Activated CD8-positive, alpha-beta T cell treated with anti-CD3 and anti-CD28 coated beads for 36 hours (primary cell): ENCODE measurements at regions not wholly inside any gene's neighbourhood (a gene's known extent, or its start where the extent isn't known, plus 50 kb on each side); places are given as distances from the start of the nearest gene placed in this dataset.

ENCODE experiments used
- ATAC-seq: fragments of 200-7000 bp; cut with Tn5 transposase; one replicate; pipeline ENCODE4 v1.10.0; 2021; ENCODE audit warnings: mild to moderate bottlenecking, moderate library complexity
- CTCF ChIA-PET: fragments of 350-600 bp; sonication (Branson Sonifier 250); formaldehyde crosslinking; loops from one replicate; lab custom pipeline; 2021; ENCODE audit warnings: antibody characterized with exemption; lab: Charles Lee
- POLR2A ChIA-PET: fragments of 350-600 bp; sonication (Branson Sonifier 250); formaldehyde crosslinking; loops from one replicate; lab custom pipeline; 2021; ENCODE audit warnings: antibody characterized with exemption; lab: Charles Lee
- DNase-seq: peaks from one replicate; pipeline ENCODE4 v3.0.0-alpha.2; 2020
- H3K27ac Mint-ChIP-seq: one replicate; pipeline ENCODE4 v1.8.0; 2021; ENCODE audit warnings: mild to moderate bottlenecking, mixed read lengths
- H3K27me3 Mint-ChIP-seq: one replicate; pipeline ENCODE4 v1.8.0; 2021; ENCODE audit warnings: mixed read lengths
- H3K36me3 Mint-ChIP-seq: one replicate; pipeline ENCODE4 v1.8.0; 2021; ENCODE audit warnings: low read depth, mixed read lengths
- H3K4me1 Mint-ChIP-seq: one replicate; pipeline ENCODE4 v1.8.0; 2021; ENCODE audit warnings: low read depth, mixed read lengths
- H3K4me3 Mint-ChIP-seq: one replicate; pipeline ENCODE4 v1.8.0; 2021; ENCODE audit warnings: mild to moderate bottlenecking, moderate library complexity, mixed read lengths
- H3K9me3 Mint-ChIP-seq: one replicate; pipeline ENCODE4 v1.8.0; 2021; ENCODE audit warnings: mixed read lengths
- intact Hi-C: fragments of 100-400 bp; cut with micrococcal nuclease; formaldehyde crosslinking; loops from one replicate; pipeline ENCODE4 v1.10.0; 2022
- TF ChIP-seq, protein P1 (sequence below): fragments of 200-600 bp; IDR thresholded peaks from one replicate; pipeline ENCODE4 v1.8.0; 2022; ENCODE audit warnings: antibody characterized with exemption, mild to moderate bottlenecking

DNA sequence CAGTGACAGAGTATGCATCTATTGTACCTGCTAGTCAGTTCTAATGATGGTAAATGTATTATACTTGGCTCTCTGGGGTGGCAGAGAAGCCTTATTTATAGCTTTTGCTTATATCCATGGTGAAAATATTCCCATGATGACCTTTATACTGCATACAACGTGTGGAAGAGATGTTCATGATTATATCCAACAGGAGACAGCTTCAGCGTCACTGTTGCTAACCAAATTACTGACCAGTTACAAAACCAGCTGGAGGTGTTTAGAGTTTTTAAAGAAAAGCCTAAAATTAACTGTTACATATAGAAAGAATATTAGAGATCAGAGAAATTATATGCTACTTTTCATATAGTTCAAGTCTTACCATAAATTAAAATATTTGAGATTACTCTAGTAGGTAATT is 280.8 kb downstream of the ETV1 start:
- TF ChIP-seq, protein P1, sequence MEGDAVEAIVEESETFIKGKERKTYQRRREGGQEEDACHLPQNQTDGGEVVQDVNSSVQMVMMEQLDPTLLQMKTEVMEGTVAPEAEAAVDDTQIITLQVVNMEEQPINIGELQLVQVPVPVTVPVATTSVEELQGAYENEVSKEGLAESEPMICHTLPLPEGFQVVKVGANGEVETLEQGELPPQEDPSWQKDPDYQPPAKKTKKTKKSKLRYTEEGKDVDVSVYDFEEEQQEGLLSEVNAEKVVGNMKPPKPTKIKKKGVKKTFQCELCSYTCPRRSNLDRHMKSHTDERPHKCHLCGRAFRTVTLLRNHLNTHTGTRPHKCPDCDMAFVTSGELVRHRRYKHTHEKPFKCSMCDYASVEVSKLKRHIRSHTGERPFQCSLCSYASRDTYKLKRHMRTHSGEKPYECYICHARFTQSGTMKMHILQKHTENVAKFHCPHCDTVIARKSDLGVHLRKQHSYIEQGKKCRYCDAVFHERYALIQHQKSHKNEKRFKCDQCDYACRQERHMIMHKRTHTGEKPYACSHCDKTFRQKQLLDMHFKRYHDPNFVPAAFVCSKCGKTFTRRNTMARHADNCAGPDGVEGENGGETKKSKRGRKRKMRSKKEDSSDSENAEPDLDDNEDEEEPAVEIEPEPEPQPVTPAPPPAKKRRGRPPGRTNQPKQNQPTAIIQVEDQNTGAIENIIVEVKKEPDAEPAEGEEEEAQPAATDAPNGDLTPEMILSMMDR = no peak
- Mint-ChIP-seq H3K9me3 (peaks cover 2% of the 10 kb centered on the region), H3K4me1 (no peaks in the 10 kb centered on the region), H3K27ac (no peak overlapping the region), H3K4me3 (no peak overlapping the region), H3K36me3 (no peaks in the 10 kb centered on the region), H3K27me3 (no peaks in the 10 kb centered on the region)
- POLR2A ChIA-PET = no interaction called here
- CTCF ChIA-PET = no interaction called here
- intact Hi-C loops = no loop called here
- DNase-seq (no peak), ATAC-seq (no peak)

DNA sequence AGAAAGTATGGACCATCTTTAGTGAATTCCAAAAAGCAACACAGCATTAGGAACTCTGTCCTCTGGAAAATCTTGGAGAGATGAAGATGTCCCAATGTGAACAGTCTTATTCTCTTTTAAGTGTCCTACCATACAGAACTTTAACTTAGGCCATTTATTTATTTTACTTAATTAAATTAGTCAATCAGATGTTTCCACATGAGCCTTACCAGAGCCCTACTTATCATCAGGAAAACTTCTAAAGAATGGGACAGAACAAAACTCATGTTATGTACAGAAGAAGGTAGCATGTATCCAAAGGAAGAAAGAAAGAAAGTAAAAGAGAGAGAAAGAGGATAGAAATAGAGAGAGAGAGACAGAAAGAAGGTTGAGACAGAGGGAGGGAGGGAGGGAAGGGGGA is 276.4 kb downstream of the ETV1 start:
- intact Hi-C loops = no loop called here
- no peak overlapping the region for H3K4me3 Mint-ChIP-seq
- no peak overlapping the region for H3K27ac Mint-ChIP-seq
- H3K36me3 Mint-ChIP-seq = no peaks in the 10 kb centered on the region
- H3K27me3 Mint-ChIP-seq = no peaks in the 10 kb centered on the region
- peaks cover 10% of the 10 kb centered on the region for H3K9me3 Mint-ChIP-seq
- ChIA-PET POLR2A (no interaction called here), CTCF (no interaction called here)
- H3K4me1 Mint-ChIP-seq = no peaks in the 10 kb centered on the region
- ATAC-seq = no peak
- DNase-seq = no peak
- TF ChIP-seq, protein P1 = no peak

DNA sequence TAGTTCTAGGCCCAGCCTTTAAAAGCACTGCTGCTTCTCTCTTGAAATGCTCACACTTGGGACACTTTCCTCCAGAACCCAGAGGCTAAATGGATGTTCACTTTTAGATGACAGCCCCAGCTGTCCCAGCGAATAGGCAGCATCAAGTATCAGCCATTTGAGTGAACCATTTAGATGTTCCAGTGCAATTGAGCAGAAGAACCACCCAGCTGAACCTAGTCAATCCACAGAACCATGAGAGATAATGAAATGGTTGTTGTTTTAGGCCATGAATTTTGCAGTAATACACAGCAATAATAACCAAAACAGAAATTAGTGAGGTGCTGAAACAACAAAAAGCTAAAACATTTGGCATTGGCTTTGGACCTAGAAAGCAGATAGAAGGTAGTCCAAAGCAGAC is 273.9 kb downstream of the ETV1 start:
- Mint-ChIP-seq H3K9me3 (peaks cover 10% of the 10 kb centered on the region), H3K27me3 (no peaks in the 10 kb centered on the region), H3K27ac (no peak overlapping the region), H3K4me3 (no peak overlapping the region), H3K4me1 (no peaks in the 10 kb centered on the region), H3K36me3 (no peaks in the 10 kb centered on the region)
- ChIA-PET POLR2A (no interaction called here), CTCF (interaction anchor here (1.6 kb wide), 1 partner anchor 27 kb away, joined by 3 read pairs; no protein-coding TSS in a partner anchor)
- DNase-seq (no peak), ATAC-seq (no peak)
- TF ChIP-seq, protein P1 = no peak
- intact Hi-C loops = no loop called here

DNA sequence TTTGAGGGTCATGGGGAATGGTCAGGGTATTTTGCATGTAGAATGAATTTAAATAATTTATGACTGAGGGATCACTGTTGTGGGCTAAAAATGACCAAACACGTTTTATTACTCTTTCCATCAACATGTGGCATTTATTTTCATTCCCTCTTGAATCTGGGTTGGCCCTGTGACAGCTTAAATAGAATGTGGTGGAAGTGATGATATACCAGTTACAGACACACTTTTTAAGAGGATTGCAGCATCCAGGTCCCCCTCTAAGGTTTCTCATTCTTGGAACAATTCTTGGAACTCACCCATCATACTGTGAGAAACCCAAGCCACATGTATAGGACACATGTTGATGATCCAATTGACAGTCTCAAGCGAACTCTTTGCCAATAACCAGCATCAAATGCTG is 272.4 kb downstream of the ETV1 start:
- ChIA-PET CTCF (no interaction called here), POLR2A (no interaction called here)
- Mint-ChIP-seq H3K4me1 (no peaks in the 10 kb centered on the region), H3K27me3 (no peaks in the 10 kb centered on the region), H3K36me3 (no peaks in the 10 kb centered on the region), H3K9me3 (peaks cover 10% of the 10 kb centered on the region), H3K4me3 (no peak overlapping the region), H3K27ac (no peak overlapping the region)
- TF ChIP-seq, protein P1 = no peak
- intact Hi-C loops = no loop called here
- DNase-seq (no peak), ATAC-seq (no peak)

DNA sequence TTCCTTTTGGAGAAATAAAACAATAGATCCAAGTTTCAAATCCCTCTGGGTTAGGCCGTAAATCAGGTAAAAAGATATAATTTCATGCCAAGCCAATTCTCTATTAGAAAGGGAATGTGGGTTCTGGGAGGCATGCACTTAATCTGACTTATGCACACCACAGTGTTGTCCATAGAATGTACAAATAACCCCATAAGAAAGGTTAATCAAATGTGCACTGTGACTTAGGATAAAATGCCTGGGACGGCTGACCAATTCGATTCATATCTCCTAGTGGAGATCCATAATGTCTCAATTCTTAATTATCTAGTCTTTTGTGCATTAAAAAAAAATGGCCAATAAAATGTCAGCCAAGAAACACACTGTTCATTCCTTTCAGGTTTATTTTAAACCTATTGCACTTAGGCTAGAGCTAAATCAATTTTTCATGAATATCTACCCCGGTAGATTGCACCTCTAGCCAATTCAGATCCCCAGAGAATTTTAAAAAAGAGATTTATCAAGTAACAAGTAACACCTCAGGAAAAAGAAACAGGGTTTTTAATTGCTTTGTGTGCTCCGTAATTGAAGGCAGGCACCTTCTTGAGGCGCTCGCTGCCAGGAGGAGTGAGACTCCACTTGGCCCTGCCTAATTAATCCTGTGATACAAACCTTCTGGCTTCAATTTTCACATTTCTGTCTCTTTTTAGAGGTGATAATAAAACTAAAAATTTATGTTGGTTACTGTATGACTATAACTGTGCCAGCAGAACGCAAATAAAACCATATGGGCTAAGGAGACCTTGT is 265.1 kb downstream of the ETV1 start:
- ATAC-seq (no peak), DNase-seq (no peak)
- ChIA-PET POLR2A (no interaction called here), CTCF (no interaction called here)
- H3K27ac Mint-ChIP-seq = no peak overlapping the region
- H3K9me3 Mint-ChIP-seq = no peaks in the 10 kb centered on the region
- H3K4me3 Mint-ChIP-seq = no peak overlapping the region
- TF ChIP-seq, protein P1 = no peak
- H3K4me1 Mint-ChIP-seq = no peaks in the 10 kb centered on the region
- no peaks in the 10 kb centered on the region for H3K36me3 Mint-ChIP-seq
- no peaks in the 10 kb centered on the region for H3K27me3 Mint-ChIP-seq
- intact Hi-C loops = no loop called here
